GM23338 (cell line): ENCODE measurements at regions not wholly inside any gene's neighbourhood (a gene's known extent, or its start where the extent isn't known, plus 50 kb on each side); places are given as distances from the start of the nearest gene placed in this dataset.

ENCODE experiments used
- ATAC-seq: fragments of 200-7000 bp; cut with Tn5 transposase; 3 replicates; pipeline ENCODE4 v1.9.1; 2020
- DNase-seq: peaks from one replicate; pipeline ENCODE4 v3.0.0-alpha.2; 2015; ENCODE audit warnings: low spot score
- H2AFZ ChIP-seq: fragments of 200-600 bp; sonication (generic); 2 replicates; pipeline ENCODE4 v1.8.0; 2016; ENCODE audit warnings: antibody characterized with exemption, mild to moderate bottlenecking, moderate library complexity
- H3F3A ChIP-seq: fragments of 200-600 bp; sonication (generic); replicated peaks from 2 replicates; pipeline ENCODE4 v1.8.0; 2017; ENCODE audit warnings: antibody characterized with exemption, mixed run types, low read depth
- H3K27ac ChIP-seq: fragments of 200-600 bp; sonication (generic); 2 replicates; pipeline ENCODE4 v1.6.1; 2016; ENCODE audit warnings: low read depth
- H3K27me3 ChIP-seq: fragments of 200-600 bp; sonication (generic); 2 replicates; pipeline ENCODE4 v1.8.0; 2016; ENCODE audit warnings: mild to moderate bottlenecking, mixed run types, moderate library complexity; ENCODE audit not compliant: insufficient read depth
- H3K36me3 ChIP-seq: fragments of 200-600 bp; sonication (generic); 2 replicates; pipeline ENCODE4 v1.8.0; 2016; ENCODE audit warnings: mild to moderate bottlenecking; ENCODE audit not compliant: insufficient read depth
- H3K4me1 ChIP-seq: fragments of 200-600 bp; sonication (generic); 2 replicates; pipeline ENCODE4 v1.8.0; 2016; ENCODE audit warnings: mild to moderate bottlenecking, moderate library complexity; ENCODE audit not compliant: insufficient read depth
- H3K4me2 ChIP-seq: fragments of 200-600 bp; sonication (generic); 2 replicates; pipeline ENCODE4 v1.7.1; 2017; ENCODE audit warnings: mixed run types
- H3K4me3 ChIP-seq: fragments of 200-600 bp; sonication (generic); 2 replicates; pipeline ENCODE4 v1.6.1; 2016; ENCODE audit warnings: mixed run types
- H3K79me2 ChIP-seq: fragments of 200-600 bp; sonication (generic); replicated peaks from 2 replicates; pipeline ENCODE4 v1.8.0; 2017; ENCODE audit warnings: mild to moderate bottlenecking; ENCODE audit not compliant: insufficient read depth
- H3K9me2 ChIP-seq: fragments of 200-600 bp; sonication (generic); 2 replicates; pipeline ENCODE4 v1.8.0; 2017; ENCODE audit not compliant: insufficient read depth
- H4K20me1 ChIP-seq: fragments of 200-600 bp; sonication (generic); replicated peaks from 2 replicates; pipeline ENCODE4 v1.8.0; 2017; ENCODE audit warnings: mild to moderate bottlenecking; ENCODE audit not compliant: insufficient read depth
- H3K27ac Mint-ChIP-seq: 2 replicates; pipeline ENCODE4 v1.8.0; 2020; ENCODE audit warnings: inconsistent platforms, mild to moderate bottlenecking, moderate library complexity, mixed read lengths
- H3K27me3 Mint-ChIP-seq: 3 replicates; pipeline ENCODE4 v1.8.0; 2022; ENCODE audit warnings: low read depth, mild to moderate bottlenecking, moderate library complexity, mixed read lengths, inconsistent platforms; ENCODE audit not compliant: insufficient read depth, poor library complexity
- H3K36me3 Mint-ChIP-seq: 3 replicates; pipeline ENCODE4 v1.8.0; 2021; ENCODE audit warnings: low read depth, mild to moderate bottlenecking, inconsistent platforms, moderate library complexity, mixed read lengths
- H3K4me1 Mint-ChIP-seq: 3 replicates; pipeline ENCODE4 v1.8.0; 2020; ENCODE audit warnings: mild to moderate bottlenecking, inconsistent platforms, mixed read lengths
- H3K4me3 Mint-ChIP-seq: 3 replicates; pipeline ENCODE4 v1.8.0; 2021; ENCODE audit warnings: moderate library complexity, mild to moderate bottlenecking, inconsistent platforms, mixed read lengths
- H3K9me3 Mint-ChIP-seq: 3 replicates; pipeline ENCODE4 v1.8.0; 2020; ENCODE audit warnings: moderate library complexity, mild to moderate bottlenecking, inconsistent platforms, mixed read lengths
- CTCF ChIP-seq, 2 experiments: fragments of 200-600 bp in 1 of 2; sonication (generic) in 1 of 2; conservative IDR thresholded peaks; 2 replicates each; pipeline versions ENCODE4 v1.5.1 to v1.6.1; 2016 to 2017; ENCODE audit warnings: antibody characterized with exemption in 2 of 2, low read depth in 2 of 2, mild to moderate bottlenecking in 2 of 2, moderate library complexity in 1 of 2
- ETS1 ChIP-seq: IDR thresholded peaks from 2 replicates; pipeline ENCODE4 v1.6.1; 2016; ENCODE audit warnings: antibody characterized with exemption
- EZH2 ChIP-seq: fragments of 200-600 bp; sonication (generic); IDR thresholded peaks from one replicate; pipeline ENCODE4 v1.8.0; 2017; ENCODE audit warnings: antibody characterized with exemption, mild to moderate bottlenecking, low read depth; ENCODE audit not compliant: unreplicated experiment
- JUNB ChIP-seq: IDR thresholded peaks from one replicate; pipeline ENCODE4 v1.6.1; 2016; ENCODE audit warnings: antibody characterized with exemption; ENCODE audit not compliant: unreplicated experiment
- POLR2AphosphoS5 ChIP-seq: IDR thresholded peaks from 2 replicates; pipeline ENCODE4 v1.6.1; 2016; ENCODE audit warnings: antibody characterized with exemption, low read depth
- REST ChIP-seq: IDR thresholded peaks from one replicate; pipeline ENCODE4 v1.6.1; 2018; ENCODE audit warnings: antibody characterized with exemption; ENCODE audit not compliant: unreplicated experiment
- ZNF114 ChIP-seq: fragments of 250-450 bp; sonication (Bioruptor Pico); IDR thresholded peaks from 2 replicates; pipeline ENCODE4 v1.5.0; 2020; ENCODE audit warnings: mild to moderate bottlenecking, moderate library complexity
- ZNF331 ChIP-seq: fragments of 250-450 bp; sonication (Bioruptor Pico); IDR thresholded peaks from 2 replicates; pipeline ENCODE4 v1.5.0; 2020; ENCODE audit warnings: low read depth, mild to moderate bottlenecking, moderate library complexity
- ZNF462 ChIP-seq: fragments of 250-450 bp; sonication (Bioruptor Pico); IDR thresholded peaks from 2 replicates; pipeline ENCODE4 v1.5.0; 2020; ENCODE audit warnings: mild to moderate bottlenecking, moderate library complexity

GRCh38 chr3:76552653-76553052 lies 487.2 kb upstream of the ROBO2 start:
- Mint-ChIP-seq H3K36me3 (peaks cover 8% of the 10 kb centered on the region; the same call in 2 of the 3 replicates), H3K9me3 (peaks cover 13% of the 10 kb centered on the region), H3K4me3 (no peak overlapping the region), H3K27me3 (no peaks in the 10 kb centered on the region), H3K27ac (no peak overlapping the region), H3K4me1 (no peaks in the 10 kb centered on the region)
- no peak overlapping the region for H2AFZ ChIP-seq
- no peaks in the 10 kb centered on the region for H3K27me3 ChIP-seq
- no peaks in the 10 kb centered on the region for H3K4me1 ChIP-seq
- no peak for DNase-seq
- TF ChIP-seq POLR2AphosphoS5 = no peak
- no peak for TF ChIP-seq ZNF114 (CRISPR knock-in tag)
- TF ChIP-seq JUNB = no peak
- no peak for TF ChIP-seq ZNF331 (CRISPR knock-in tag)
- TF ChIP-seq REST = no peak
- TF ChIP-seq ETS1 = no peak
- no peak for TF ChIP-seq EZH2
- no peak overlapping the region for H3K4me2 ChIP-seq
- ATAC-seq = no peak
- no peak overlapping the region for H3K4me3 ChIP-seq
- H3K79me2 ChIP-seq = no peaks in the 10 kb centered on the region
- no peak overlapping the region for H3K27ac ChIP-seq
- H4K20me1 ChIP-seq = no peaks in the 10 kb centered on the region
- peaks cover 6% of the 10 kb centered on the region; the same call in 1 of the 2 replicates for H3K9me2 ChIP-seq
- no peaks in the 10 kb centered on the region; the same call in 1 of the 2 replicates for H3K36me3 ChIP-seq
- no peaks in the 10 kb centered on the region for H3F3A ChIP-seq

- Mint-ChIP-seq H3K27me3 (no peaks in the 10 kb centered on the region), H3K36me3 (peaks cover 8% of the 10 kb centered on the region; the same call in 2 of the 3 replicates)
- DNase-seq = no peak
Measured at GRCh38 chr3:76554707-76555106, 485.2 kb upstream of the ROBO2 start.

More at GRCh38 chr3:76554707-76555106, 485.2 kb upstream of the ROBO2 start:
- Histone ChIP-seq H3K27me3 (no peaks in the 10 kb centered on the region), H3K4me2 (no peak overlapping the region), H3F3A (no peaks in the 10 kb centered on the region), H3K79me2 (no peaks in the 10 kb centered on the region), H3K36me3 (no peaks in the 10 kb centered on the region; the same call in 1 of the 2 replicates), H4K20me1 (no peaks in the 10 kb centered on the region), H3K27ac (no peak overlapping the region), H2AFZ (no peak overlapping the region), H3K9me2 (0 out of 2 replicates have a peak, but pooled peaks cover 6% of the 10 kb centered on the region), H3K4me3 (no peak overlapping the region), H3K4me1 (no peaks in the 10 kb centered on the region)
- no peak for ATAC-seq
- H3K4me3 Mint-ChIP-seq = no peak overlapping the region
- H3K4me1 Mint-ChIP-seq = no peaks in the 10 kb centered on the region
- H3K9me3 Mint-ChIP-seq = peaks cover 13% of the 10 kb centered on the region
- TF ChIP-seq ZNF462 (CRISPR knock-in tag) = no peak
- no peak for TF ChIP-seq EZH2
- TF ChIP-seq CTCF (conservative IDR thresholded peaks at IDR 0.05; ENCODE audit: low read depth in 2 of 2) = no peak
- no peak for TF ChIP-seq ZNF331 (CRISPR knock-in tag)
- no peak overlapping the region for H3K27ac Mint-ChIP-seq
